Lower leg skin (tissue), 3 donors: ENCODE measurements at regions not wholly inside any gene's neighbourhood (a gene's known extent, or its start where the extent isn't known, plus 50 kb on each side); places are given as distances from the start of the nearest gene placed in this dataset.

ENCODE experiments used
- CTCF ChIP-seq, 3 donors: fragments of 450-650 bp; IDR thresholded peaks; one replicate each; pipeline ENCODE4 v1.5.1; 2016; ENCODE audit warnings: antibody characterized with exemption in 3 of 3, mild to moderate bottlenecking in 3 of 3, moderate library complexity in 2 of 3
- POLR2A ChIP-seq, 2 donors: fragments of 450-650 bp; IDR thresholded peaks; one replicate each; pipeline ENCODE4 v1.6.1; 2016 to 2017; ENCODE audit warnings: antibody characterized with exemption in 2 of 2, mild to moderate bottlenecking in 1 of 2, moderate library complexity in 1 of 2

GRCh38 chr2:139946690-139947089 is 1166.5 kb upstream of the NXPH2 start:
- no peak for TF ChIP-seq POLR2A (IDR thresholded peaks at IDR 0.05)
- no peak for TF ChIP-seq CTCF (IDR thresholded peaks at IDR 0.05)
